GM18909 (cell line): ENCODE measurements at regions not wholly inside any gene's neighbourhood (a gene's known extent, or its start where the extent isn't known, plus 50 kb on each side); places are given as distances from the start of the nearest gene placed in this dataset.
"Not testable (repeated sequence)": the region's sequence is repeated elsewhere in the genome, so short reads cannot be mapped to it uniquely, and the experiment has no call there.

Source experiments
- ATAC-seq: cut with Tn5 transposase; IDR thresholded peaks from one replicate; pipeline ENCODE4 v1.9.1; 2021; ENCODE audit warnings: mild to moderate bottlenecking; ENCODE audit not compliant: unreplicated experiment, poor library complexity

GRCh38 chr9:13948037-13948436 is 365.9 kb downstream of the NFIB start:
- no peak for ATAC-seq

GRCh38 chr9:13943176-13943575 is 370.8 kb downstream of the NFIB start:
- no peak for ATAC-seq

GRCh38 chr9:13942695-13943094 is 371.2 kb downstream of the NFIB start:
- ATAC-seq = no peak

- ATAC-seq = no peak
These were observed 371.7 kb downstream of the NFIB start for GRCh38 chr9:13942201-13942600.

GRCh38 chr9:13941714-13942113 is 372.2 kb downstream of the NFIB start:
- ATAC-seq = no peak

GRCh38 chr9:13939701-13940490 is 374.0 kb downstream of the NFIB start:
- no peak for ATAC-seq

- ATAC-seq = no peak
These were observed 374.8 kb downstream of the NFIB start for GRCh38 chr9:13939134-13939533.

- no peak for ATAC-seq
These were observed 379.5 kb downstream of the NFIB start for GRCh38 chr9:13934416-13934815.

- no peak for ATAC-seq
These were observed 380.7 kb downstream of the NFIB start for GRCh38 chr9:13933268-13933656.

GRCh38 chr9:13932528-13933267 is 381.2 kb downstream of the NFIB start:
- ATAC-seq = no peak

- no peak for ATAC-seq
These were observed 384.9 kb downstream of the NFIB start for GRCh38 chr9:13929013-13929412.

- ATAC-seq = no peak
These were observed 390.6 kb downstream of the NFIB start for GRCh38 chr9:13923381-13923780.

- ATAC-seq = no peak
These were observed 393.4 kb downstream of the NFIB start for GRCh38 chr9:13920557-13920956.

- ATAC-seq = no peak
These were observed 394.5 kb downstream of the NFIB start for GRCh38 chr9:13919401-13919800.

- ATAC-seq = no peak
These were observed 396.4 kb downstream of the NFIB start for GRCh38 chr9:13917534-13917933.

GRCh38 chr9:13915591-13916301 is 398.2 kb downstream of the NFIB start:
- no peak for ATAC-seq

GRCh38 chr9:13915131-13915530 is 398.8 kb downstream of the NFIB start:
- ATAC-seq = no peak

GRCh38 chr9:13911473-13911872 is 402.5 kb downstream of the NFIB start:
- ATAC-seq = no peak

- not testable (repeated sequence) for ATAC-seq
These were observed 406.1 kb downstream of the NFIB start for GRCh38 chr9:13907842-13908241.

GRCh38 chr9:13904746-13905145 is 409.2 kb downstream of the NFIB start:
- ATAC-seq = no peak

- ATAC-seq = no peak
These were observed 409.6 kb downstream of the NFIB start for GRCh38 chr9:13904311-13904710.
